ENCODE measurements at regions not wholly inside any gene's neighbourhood (a gene's known extent, or its start where the extent isn't known, plus 50 kb on each side); places are given as distances from the start of the nearest gene placed in this dataset.

GRCh38 chr12:12017798-12018197 lies 52.9 kb upstream of the BCL2L14 start:
- Histone ChIP-seq H3K36me3 (ENCODE audit: control insufficient read depth, low read length) (no peaks in the 10 kb centered on the region), H3K4me2 (ENCODE audit: low read length) (no peak overlapping the region), H3K9me3 (ENCODE audit: control insufficient read depth, insufficient read depth, low read length) (no peaks in the 10 kb centered on the region), H3K27me3 (ENCODE audit: control insufficient read depth, low read length) (no peaks in the 10 kb centered on the region), H3K4me3 (ENCODE audit: low read length) (no peak overlapping the region), H3K27ac (ENCODE audit: low read depth, low read length) (no peak overlapping the region), H4K20me1 (ENCODE audit: control insufficient read depth, insufficient read depth, low read depth, low read length) (no peaks in the 10 kb centered on the region), H3K9me2 (replicated peaks; ENCODE audit: control insufficient read depth, low read length) (no peaks in the 10 kb centered on the region), H3K79me2 (ENCODE audit: control insufficient read depth, low read length) (no peaks in the 10 kb centered on the region), H3K4me1 (ENCODE audit: control insufficient read depth, low read length) (peaks cover 29% of the 10 kb centered on the region), H3F3A (ENCODE audit: control insufficient read depth, insufficient read depth) (peaks cover 1% of the 10 kb centered on the region; the same call in 1 of the 2 replicates)
- TF ChIP-seq EZH2phosphoT487 (IDR thresholded peaks at IDR 0.05; ENCODE audit: borderline replicate concordance, low read length): no peak
- no peak for TF ChIP-seq CTCF (IDR thresholded peaks at IDR 0.05; ENCODE audit: low read depth, low read length, poor library complexity, severe bottlenecking)

GRCh38 chr12:12018454-12018853 lies 52.3 kb upstream of the BCL2L14 start:
- Histone ChIP-seq H3F3A (ENCODE audit: control insufficient read depth, insufficient read depth) (no peaks in the 10 kb centered on the region), H3K27ac (ENCODE audit: low read depth, low read length) (no peak overlapping the region), H3K9me3 (ENCODE audit: control insufficient read depth, insufficient read depth, low read length) (no peaks in the 10 kb centered on the region), H3K79me2 (ENCODE audit: control insufficient read depth, low read length) (no peaks in the 10 kb centered on the region), H3K36me3 (ENCODE audit: control insufficient read depth, low read length) (no peaks in the 10 kb centered on the region), H3K4me2 (ENCODE audit: low read length) (no peak overlapping the region), H3K9me2 (replicated peaks; ENCODE audit: control insufficient read depth, low read length) (no peaks in the 10 kb centered on the region), H3K4me3 (ENCODE audit: low read length) (no peak overlapping the region), H4K20me1 (ENCODE audit: control insufficient read depth, insufficient read depth, low read depth, low read length) (no peaks in the 10 kb centered on the region), H3K4me1 (ENCODE audit: control insufficient read depth, low read length) (peaks cover 35% of the 10 kb centered on the region), H3K27me3 (ENCODE audit: control insufficient read depth, low read length) (no peaks in the 10 kb centered on the region)
- no peak for TF ChIP-seq EZH2phosphoT487 (IDR thresholded peaks at IDR 0.05; ENCODE audit: borderline replicate concordance, low read length)
- no peak for TF ChIP-seq CTCF (IDR thresholded peaks at IDR 0.05; ENCODE audit: low read depth, low read length, poor library complexity, severe bottlenecking)

GRCh38 chr12:12019881-12020280 lies 50.9 kb upstream of the BCL2L14 start:
- Histone ChIP-seq H3K9me2 (replicated peaks; ENCODE audit: control insufficient read depth, low read length) (no peaks in the 10 kb centered on the region), H3K9me3 (ENCODE audit: control insufficient read depth, insufficient read depth, low read length) (no peaks in the 10 kb centered on the region), H4K20me1 (ENCODE audit: control insufficient read depth, insufficient read depth, low read depth, low read length) (no peaks in the 10 kb centered on the region), H3K4me1 (ENCODE audit: control insufficient read depth, low read length) (peaks cover 50% of the 10 kb centered on the region), H3K79me2 (ENCODE audit: control insufficient read depth, low read length) (no peaks in the 10 kb centered on the region), H3K4me3 (ENCODE audit: low read length) (no peak overlapping the region), H3K27me3 (ENCODE audit: control insufficient read depth, low read length) (no peaks in the 10 kb centered on the region), H3K27ac (ENCODE audit: low read depth, low read length) (no peak overlapping the region), H3K36me3 (ENCODE audit: control insufficient read depth, low read length) (no peaks in the 10 kb centered on the region), H3K4me2 (ENCODE audit: low read length) (no peak overlapping the region), H3F3A (ENCODE audit: control insufficient read depth, insufficient read depth) (no peaks in the 10 kb centered on the region)
- TF ChIP-seq EZH2phosphoT487 (IDR thresholded peaks at IDR 0.05; ENCODE audit: borderline replicate concordance, low read length) (no peak), CTCF (IDR thresholded peaks at IDR 0.05; ENCODE audit: low read depth, low read length, poor library complexity, severe bottlenecking) (no peak)

- Histone ChIP-seq H3K4me2 (ENCODE audit: low read length) (no peak overlapping the region), H3K4me3 (ENCODE audit: low read length) (no peak overlapping the region), H3K4me1 (ENCODE audit: control insufficient read depth, low read length) (peaks cover 58% of the 10 kb centered on the region), H3K9me2 (replicated peaks; ENCODE audit: control insufficient read depth, low read length) (no peaks in the 10 kb centered on the region), H3F3A (ENCODE audit: control insufficient read depth, insufficient read depth) (no peaks in the 10 kb centered on the region), H4K20me1 (ENCODE audit: control insufficient read depth, insufficient read depth, low read depth, low read length) (no peaks in the 10 kb centered on the region), H3K36me3 (ENCODE audit: control insufficient read depth, low read length) (no peaks in the 10 kb centered on the region), H3K79me2 (ENCODE audit: control insufficient read depth, low read length) (no peaks in the 10 kb centered on the region), H3K27me3 (ENCODE audit: control insufficient read depth, low read length) (no peaks in the 10 kb centered on the region), H3K9me3 (ENCODE audit: control insufficient read depth, insufficient read depth, low read length) (0 out of 2 replicates have a peak, but pooled peaks cover 1% of the 10 kb centered on the region), H3K27ac (ENCODE audit: low read depth, low read length) (no peak overlapping the region)
- TF ChIP-seq CTCF (IDR thresholded peaks at IDR 0.05; ENCODE audit: low read depth, low read length, poor library complexity, severe bottlenecking) (no peak), EZH2phosphoT487 (IDR thresholded peaks at IDR 0.05; ENCODE audit: borderline replicate concordance, low read length) (no peak)
These were observed 50.0 kb upstream of the BCL2L14 start for GRCh38 chr12:12020762-12021161.
